CD4-positive, alpha-beta T cell treated with Interleukin-12 subunit alpha and Interleukin-12 subunit beta, for 1 hour (primary cell): ENCODE measurements at regions not wholly inside any gene's neighbourhood (a gene's known extent, or its start where the extent isn't known, plus 50 kb on each side); places are given as distances from the start of the nearest gene placed in this dataset.

Experiments
- DNase-seq: peaks from one replicate; pipeline ENCODE4 v3.0.0-alpha.2; 2020

DNA sequence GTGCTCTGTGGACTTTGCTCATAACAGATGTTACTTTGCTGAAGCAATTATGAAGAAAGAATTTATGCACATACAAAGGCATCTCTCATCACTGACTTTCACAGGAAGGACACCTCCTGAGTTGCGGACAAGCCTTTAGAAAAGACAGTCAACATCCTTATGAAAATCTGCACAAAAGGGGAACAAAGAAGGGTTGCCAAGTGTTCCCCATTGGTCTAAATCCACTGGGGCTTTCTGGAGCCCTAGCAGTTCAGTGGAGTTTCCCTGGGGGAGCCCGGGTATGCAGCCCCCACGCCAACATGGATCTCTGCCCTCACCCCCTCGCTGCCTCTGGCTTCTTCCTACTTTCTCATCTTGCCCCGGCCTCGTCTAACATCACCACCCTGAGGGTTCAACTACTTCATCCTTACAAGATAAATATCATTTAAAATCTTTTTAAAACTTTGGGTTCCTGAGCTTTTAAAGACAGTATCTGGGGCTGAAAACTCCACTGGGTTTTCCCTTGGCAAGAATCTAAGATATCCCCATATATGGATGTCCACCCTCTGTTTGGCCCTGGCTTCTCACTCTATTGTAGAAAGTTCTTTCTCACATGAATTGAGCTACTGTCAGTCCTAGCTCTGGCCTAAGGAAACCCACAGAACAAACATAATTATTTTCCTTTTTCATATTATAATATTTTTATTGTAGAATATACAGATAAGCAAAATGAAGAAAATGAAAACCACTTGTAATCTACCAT, 207.9 kb upstream of the RGMA start:
- DNase-seq: no peak

DNA sequence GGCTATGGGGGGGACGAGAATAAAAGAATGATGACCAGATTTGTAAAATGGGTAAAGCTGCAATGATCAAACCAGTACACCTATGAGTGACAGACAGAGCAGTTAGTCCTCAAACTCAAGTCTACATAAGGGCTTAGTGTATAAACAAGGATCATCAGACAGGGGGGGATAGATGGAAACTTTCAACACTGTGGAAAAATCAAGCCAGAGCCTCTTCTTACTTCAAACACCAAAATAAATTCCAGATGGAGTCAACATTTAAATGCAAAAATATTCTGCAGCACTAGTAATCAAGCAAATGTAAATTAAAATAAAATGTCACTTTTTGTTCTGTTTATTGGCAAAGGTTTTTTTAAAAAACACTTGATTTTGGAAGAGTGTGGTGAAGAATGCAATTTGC, 205.9 kb upstream of the RGMA start:
- no peak for DNase-seq

DNA sequence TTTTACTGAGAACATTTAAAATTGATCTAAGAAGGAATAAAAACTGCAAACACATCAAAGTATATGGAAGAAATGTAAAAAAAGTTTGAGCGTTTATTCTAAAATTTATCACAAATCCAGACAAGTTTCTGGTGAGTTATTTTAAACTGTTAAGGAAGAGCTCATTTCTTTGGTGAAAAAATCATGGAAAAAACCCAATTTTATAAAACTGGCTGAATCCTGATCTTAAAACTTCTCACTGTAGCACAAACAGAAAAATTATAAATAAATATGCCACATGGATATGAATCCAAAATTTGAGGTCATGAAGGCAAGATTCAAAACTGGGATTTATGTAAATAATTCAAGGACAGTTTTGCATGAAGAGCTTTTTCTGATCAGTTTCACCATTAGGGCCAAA, 205.1 kb upstream of the RGMA start:
- DNase-seq: no peak

DNA sequence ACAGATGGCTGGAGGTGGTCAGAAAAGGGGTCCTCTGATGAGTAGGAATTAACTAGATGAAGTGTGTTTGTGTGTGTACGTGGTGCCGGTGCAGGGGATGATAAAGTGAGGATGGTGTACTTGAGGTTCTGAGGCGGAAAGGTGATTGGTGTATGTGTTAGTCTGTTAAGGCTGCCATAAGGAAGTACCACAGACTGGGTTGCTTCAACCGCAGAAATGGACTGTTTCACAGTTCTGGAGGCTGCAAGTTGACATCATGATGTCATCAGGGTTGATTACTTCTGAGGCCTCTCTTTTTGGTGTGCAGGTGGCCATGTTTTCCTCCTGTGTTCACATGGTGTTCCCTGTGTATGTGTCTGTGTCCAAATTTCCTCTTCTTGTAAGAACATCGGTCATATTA, 202.4 kb upstream of the RGMA start:
- no peak for DNase-seq

DNA sequence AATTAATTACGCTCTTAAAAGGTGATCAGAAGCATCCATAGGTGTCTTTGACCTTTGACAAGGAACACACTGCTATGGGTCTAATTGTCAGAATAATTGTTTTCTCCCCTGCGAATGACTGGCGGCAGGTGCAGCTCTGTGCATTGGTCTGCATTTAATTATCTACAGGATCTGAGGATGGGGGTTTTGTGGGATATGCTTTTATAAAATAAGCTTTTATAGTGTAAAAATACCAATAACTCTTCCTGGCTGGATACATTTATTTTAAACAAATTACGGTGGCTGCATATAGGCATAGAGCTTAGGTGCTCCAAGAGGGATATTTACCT, 201.6 kb upstream of the RGMA start:
- no peak for DNase-seq

DNA sequence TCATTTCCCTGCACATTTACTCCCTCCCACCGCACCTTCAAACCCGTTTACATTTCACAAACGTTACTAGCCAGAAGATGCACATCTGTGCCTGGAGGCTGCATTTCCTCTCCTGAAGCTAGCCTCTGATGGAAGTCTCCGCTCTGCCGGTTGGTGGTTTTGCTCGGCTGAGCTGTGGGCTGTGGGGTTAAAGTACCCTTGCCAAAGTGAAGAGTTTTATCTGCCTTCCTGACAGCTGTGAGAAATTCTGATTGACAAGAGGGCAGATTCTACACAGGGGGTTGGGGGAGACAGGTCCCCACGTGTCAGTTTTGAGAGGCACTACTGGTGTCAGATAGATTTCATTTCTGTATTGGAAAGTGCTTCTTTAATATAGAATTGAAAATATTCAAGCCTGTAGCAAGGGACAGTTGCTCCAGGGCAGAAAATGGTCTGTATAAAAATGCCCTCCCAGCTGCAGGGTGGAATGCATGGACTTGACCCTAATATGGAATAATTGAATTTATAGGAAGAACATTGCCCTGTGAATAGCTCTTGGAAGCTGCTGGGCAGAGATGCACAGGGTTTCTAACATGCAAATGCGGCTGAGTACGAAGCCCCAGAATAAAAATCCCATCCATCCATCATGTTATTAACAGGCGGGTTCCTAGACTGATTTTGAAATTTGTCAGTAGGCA, 201.1 kb upstream of the RGMA start:
- DNase-seq: no peak

DNA sequence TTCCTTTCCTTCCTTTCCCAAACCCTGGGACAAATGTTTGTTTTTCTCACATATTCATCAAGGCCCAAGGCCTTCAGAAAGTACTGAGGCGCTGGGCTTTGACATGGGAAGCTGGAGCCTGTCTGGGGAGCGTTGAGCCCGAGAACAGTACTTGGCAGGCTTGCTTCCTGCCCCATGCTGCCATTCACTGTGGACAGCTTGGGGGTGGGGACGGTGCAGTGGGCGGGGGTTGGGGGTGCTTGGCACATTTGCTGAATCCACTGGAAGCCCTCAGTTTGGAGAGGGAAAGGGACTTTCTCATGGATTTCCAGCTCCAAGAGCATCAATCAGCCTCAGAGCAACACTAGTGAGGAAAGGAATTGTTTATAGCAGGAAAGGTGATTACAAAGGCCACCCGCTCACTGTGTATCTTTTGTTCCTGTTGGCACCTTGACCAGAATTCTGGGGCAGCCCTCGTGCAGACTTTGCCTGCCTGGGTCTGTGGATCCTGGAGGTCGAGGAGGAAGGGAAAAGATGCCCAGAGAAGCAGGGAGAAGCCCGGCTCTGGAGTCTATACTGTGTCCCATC, 199.8 kb upstream of the RGMA start:
- no peak for DNase-seq

DNA sequence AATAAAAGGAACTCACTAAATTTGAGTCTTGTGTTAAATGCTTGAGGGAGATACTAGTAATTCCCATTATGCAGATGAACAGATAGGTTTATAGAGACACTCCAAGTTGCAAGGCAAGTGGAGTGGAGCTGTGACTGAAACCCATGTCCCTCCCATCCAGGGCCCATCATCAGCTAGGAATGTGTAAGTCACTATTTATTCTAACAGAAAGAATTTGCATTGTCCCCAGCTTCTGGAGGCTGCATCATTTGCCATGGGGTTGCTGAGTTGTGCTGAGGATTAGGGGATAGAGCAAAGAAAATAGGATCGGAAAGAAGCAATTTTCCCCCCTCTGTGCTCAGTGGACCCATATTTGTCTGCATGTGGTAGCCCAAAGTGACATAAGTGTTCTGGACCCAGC, 197.4 kb upstream of the RGMA start:
- DNase-seq: no peak

DNA sequence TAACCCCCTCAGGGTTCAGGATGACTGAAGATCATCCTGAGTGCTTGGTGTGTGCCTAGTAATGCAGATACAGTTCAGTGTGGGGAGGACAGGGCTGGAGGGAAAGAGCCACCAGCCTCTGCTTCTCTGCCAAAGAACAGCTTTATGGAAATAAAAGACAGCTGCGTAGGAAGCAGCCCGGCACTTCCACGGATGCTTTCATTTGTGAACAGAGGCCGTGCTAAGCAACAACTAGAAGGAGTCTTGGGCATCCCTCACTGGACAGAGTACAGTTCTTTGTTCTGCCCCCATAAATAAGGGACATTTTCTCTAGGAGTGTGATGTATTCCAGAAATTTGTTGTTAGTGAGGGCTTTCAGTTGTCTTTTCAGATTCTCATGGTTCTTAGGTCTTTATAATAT, 194.8 kb upstream of the RGMA start:
- DNase-seq: no peak

DNA sequence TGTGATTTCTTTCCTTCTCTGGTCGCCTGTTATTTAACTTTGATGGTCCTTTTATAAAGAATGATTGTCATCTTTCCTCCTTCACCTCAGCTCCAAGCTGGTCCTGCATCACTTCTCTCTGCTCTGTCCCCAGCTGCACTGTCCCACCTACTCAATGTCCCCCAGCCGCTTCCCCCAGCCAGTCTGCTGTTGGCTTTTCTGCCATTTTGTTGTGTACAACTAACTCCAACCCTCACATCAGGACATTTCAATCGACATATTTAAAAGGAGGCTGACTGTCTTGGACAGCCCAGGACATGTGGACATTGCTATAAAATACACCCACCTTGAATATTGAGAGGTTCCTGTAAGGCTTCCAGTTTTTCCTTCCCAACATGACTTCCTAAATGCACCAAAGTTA, 193.8 kb upstream of the RGMA start:
- DNase-seq: no peak

DNA sequence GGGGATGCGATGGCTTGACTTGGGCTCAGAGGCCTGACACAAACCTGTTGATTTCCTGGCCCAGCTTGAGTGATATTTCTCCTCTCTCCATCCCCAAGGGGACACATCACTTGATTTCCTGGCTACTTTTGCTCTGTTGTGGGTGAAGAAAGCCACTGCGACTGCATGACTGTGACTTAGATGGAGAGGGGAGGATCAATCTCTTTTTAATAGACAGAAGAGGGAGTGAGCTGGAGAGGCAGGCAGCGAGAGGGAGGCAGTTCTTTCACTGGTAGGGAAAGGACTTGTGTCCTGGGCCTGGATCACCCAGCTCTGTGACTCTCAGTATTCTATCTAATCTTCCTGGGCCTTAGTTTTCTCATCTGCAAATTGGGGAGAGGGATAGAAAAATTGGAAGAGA, 189.8 kb upstream of the RGMA start:
- no peak for DNase-seq

DNA sequence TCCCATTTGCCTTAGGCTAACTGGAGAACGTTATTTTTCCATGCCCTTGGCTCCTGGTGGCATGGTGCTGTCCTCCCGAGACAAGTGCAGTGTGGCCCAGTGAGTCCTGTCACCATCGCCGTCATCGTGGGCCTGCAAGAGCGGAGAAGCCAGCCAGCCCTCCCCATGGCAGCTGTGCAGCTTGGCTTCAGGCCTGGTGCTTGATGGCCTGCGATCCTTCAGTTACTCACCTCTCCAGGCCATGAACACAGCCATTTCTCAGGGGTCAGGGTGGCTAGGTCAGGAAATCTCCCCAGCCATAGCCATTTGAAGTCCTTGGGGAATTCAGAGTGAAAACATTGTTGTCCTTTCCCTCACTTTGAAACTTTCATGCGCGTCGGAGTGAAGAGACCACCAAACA, 189.0 kb upstream of the RGMA start:
- no peak for DNase-seq

DNA sequence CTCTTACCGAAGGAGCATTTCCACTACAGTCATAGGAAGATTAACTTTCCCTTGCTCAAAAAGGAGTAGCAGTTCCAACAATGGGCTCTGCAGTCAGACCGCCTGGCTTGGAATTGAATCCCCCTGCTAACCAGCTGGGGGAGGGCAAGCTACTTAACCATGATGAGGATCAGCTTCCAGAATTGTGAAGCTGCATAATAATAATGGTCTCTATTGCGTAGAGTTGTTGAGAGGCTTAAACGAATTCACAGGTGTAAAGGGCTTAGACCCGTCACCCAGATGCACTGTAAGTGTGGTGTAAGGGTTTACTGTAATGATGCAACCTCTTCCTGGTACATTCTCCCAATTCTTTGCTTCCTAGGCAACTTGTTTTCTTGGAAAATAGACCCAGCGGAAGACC, 185.2 kb upstream of the RGMA start:
- no peak for DNase-seq

DNA sequence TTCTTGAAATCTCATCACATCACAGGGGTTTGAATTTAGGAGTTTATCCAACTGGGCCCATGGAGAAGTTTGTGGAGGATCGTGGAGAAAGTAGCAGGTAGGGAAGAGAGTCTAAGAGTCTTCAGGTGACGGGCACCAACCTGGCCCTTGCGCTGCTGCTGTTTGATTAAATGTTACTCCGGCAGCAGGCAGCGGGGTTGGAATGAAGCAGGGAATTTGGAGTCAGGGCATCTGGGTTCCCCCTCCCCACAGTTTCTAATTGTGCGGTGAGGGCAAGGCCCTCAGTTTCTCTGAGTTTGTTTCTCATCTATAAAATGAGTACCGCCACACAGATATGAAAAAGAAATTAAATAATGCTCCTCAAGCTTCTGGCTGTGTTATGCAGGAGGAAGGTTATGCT, 182.9 kb upstream of the RGMA start:
- no peak for DNase-seq

DNA sequence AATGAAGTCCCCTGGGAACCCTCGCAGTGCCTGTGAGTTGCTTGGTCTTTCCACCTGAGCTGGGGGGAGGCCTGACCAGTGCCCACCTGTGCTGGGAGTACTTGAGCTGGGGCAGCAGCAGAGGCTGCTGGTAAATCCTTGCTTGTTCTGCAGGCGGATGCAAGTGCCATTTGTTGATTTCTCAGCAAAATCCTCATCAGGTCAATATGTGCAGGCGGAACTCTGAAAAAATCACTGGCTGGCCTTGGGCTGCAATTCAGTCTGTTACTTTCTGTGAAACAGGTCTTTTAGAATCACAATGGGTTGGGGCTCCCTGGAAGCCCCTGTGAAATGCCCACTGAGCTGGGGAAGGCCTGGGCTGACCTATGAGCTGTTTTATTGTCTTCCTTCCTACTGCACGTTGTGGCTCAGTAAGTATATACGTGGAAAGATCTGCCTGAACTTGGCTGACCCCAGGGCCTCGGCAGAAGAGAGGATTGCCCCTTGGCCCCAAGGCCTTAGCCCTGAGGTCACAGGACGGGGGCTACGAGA, 182.0 kb upstream of the RGMA start:
- no peak for DNase-seq

DNA sequence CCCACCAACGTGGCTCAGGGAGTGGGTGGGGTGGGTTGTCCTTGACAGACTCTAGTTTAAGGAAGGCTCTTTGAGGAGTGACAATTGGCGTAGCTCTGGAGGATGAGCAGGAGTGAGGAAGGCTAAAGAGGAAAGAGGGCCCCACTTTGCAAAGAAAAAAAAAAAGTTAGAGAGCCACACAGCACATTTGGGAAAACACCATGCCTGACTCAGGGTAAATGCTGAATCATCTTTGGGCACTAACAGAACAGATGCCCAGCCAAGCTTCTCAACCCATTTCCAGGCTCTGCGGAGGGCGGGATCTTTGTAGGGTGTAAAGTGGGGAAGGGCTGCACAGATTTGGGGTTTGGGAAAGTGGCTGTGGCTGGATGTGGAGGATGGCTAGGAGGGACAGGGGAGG, 179.1 kb upstream of the RGMA start:
- DNase-seq: no peak

DNA sequence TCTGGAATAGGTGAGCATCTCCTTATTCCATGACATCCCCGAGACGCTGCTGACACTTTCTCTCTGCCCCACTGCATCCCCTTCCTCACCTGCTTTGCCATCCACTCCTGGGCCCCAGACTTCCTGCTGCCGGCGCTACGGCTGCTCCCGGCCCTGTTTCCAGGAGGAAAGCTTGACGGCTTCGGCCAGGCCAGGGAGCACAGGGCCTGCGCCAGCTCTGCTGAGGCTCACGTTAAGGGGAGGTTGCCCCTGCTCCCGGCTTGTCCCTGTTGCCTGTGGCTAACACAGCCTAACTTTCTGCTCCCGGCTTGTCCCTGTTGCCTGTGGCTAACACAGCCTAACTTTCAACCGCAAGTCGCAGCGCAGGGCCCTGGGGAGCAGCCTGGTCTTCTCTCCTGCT, 177.3 kb upstream of the RGMA start:
- no peak for DNase-seq

DNA sequence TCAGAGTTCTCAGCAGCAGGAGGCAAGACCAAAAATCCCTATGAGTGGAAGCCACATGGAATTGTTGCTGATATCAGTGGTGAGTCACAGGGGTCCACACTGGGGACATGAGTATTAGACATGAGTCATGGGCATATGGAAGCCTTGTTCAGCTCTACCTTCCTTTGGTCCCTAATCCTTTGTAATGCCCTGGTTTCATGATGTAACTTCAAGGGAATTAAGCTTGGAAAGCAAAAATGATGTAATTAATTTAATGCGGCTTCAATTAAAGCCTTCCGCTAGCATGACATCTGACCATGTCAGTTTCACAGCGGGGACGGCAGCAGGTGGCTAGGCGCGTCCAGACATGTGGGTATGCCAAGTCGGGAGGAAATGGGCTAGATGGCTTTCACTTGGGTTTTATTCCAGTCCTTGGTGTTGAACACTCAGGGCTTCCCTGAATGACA, 176.1 kb upstream of the RGMA start:
- no peak for DNase-seq

DNA sequence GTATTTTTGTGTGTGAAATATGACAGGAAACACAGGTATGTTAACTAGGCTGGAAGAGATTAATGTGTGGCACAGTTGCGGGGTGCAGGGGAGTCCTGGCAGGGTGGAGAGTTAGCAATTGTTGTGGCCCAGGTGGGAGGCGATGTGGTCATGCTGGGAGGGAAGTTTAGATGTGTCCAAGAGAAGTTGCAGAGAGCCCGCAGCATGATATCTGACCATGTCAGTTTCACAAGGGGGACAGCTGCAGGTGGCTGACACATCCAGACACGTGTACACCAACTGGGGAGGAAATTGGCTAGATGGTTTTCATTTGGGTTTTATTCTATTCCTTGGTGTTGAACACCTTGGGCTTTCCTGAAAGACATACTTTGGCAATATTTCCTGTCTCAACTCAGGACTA, 172.8 kb upstream of the RGMA start:
- DNase-seq: no peak

DNA sequence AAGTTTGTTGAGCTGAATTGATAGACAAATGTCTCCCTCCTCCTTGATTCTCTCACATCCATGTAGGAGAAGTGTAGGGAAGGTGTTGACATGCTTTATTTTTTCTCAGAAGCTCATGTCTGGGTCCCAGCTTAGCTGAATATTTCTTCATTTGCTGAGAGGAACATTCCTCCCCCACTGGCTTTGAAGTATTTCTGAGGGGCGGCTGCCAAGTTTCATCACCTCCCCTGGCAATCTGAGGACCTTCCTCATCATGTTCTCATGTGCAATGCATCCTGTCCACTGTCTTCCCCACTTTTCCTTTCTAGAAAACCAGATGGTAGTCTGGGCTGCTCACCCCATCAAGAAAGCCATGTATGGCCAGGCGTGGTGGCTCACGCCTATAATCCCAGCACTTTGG, 168.9 kb upstream of the RGMA start:
- DNase-seq: no peak

DNA sequence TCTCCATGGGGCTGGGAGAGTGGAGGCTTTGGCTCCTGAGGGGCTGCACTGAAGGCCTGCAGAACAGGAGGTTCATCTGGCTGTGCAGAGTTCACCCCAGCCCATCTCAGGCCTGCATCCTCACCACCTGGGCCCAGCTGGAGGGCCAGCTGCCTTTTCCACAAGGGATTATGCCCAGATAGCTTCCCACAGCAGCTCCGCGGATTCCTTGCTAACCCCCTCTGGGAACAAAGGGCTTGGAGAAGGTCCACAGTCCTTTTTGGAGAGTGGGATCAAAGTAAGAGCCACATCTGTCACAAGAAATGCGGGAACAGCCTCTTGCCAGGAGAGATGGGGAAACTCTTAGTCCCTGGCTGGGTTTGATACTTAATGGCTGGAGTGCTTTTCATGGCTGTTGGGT, 164.7 kb upstream of the RGMA start:
- no peak for DNase-seq

DNA sequence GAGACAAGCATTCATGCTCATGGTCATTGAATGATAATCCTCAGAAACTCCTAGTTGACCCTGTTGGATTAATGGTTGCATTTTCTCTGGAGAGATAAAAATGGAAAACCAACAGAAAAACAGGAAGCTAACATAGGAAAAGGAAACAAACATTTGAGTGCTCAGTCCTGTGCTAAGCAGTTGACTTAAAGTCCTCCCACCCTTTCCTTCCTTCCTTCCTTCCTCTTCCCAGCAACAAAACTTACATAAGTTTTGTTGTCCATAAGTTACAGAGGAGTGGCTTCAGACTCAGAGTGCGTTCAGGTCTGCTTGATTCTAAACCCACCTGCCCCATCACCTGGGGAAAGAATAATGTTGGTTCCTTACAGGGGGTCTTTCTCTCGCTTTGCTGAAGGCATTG, 163.8 kb upstream of the RGMA start:
- no peak for DNase-seq

DNA sequence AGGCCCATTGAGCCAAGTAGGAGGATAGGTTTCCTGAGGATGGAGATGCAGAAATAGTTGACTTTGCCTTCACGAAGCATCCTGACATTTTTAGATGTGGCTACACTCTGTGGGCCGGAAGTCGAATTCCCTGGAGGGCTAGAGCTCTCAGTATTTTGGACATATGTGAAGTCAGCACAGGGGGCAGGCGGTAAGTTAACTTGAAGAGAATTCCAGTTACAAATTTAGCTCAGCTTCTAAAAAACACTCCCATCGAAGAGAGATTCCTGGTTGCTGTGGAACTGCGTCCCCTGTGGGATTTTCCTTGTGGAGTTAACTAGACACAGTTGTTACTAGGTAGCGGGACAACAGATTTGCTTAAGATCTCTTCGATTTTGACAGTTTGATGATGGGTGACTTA, 161.9 kb upstream of the RGMA start:
- DNase-seq: no peak

DNA sequence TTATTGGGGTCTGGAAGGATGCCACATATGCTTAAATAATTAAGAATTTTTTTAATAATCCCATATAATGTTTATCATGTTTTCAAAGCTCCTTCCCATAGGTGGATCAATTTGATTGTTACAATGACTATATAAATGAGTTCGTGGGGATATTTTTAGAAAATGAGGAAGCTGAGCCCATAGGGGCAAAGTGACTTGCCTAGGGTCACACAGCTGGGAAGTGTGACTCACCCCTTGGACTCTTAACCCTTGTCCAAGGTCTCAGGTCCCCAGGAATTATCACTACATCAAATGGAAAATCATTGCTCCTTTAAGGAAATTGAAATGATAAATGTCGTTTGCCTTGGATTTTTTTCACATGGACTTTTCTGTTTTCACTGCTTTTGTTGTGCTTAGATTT, 161.2 kb upstream of the RGMA start:
- DNase-seq: no peak

DNA sequence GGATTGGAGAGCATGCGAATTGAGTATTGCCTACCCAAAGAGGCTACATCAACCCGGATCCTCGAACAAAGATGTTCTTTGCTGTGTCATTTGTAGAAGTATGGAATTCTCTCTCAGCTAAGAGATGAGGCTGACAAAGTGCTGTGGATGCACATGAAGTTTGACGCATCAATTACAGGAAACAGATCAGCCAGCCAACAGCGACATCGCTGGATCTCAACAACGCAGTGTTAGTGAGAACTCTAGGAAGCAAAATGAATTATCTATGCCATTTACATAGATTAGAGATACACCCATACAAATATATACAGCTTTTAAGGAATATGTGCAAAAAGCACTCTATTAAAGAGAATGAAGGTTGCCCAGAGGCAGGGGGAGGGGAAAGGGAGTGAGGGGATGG, 160.6 kb upstream of the RGMA start:
- no peak for DNase-seq
